ENCODE measurements at regions not wholly inside any gene's neighbourhood (a gene's known extent, or its start where the extent isn't known, plus 50 kb on each side); places are given as distances from the start of the nearest gene placed in this dataset.

DNA sequence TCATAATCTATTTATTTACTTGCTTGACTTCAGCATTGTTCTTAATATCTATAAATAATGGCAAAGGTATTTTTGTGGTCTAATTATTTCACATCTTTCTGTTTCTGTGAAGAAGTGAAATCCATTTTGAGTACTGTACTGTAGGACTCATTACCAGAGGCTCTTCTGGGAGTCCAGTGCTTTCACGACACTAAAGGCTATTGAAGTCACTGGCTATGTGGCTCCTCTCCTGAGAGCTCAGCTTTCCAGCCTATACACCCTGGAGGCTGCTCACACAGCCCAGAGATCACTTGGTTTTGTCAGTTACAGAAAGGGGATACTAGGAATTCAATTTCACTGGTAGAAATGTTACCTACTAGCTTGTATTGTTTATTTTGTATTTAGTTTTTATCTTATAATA, 547.3 kb downstream of the TAF11L14 start:
- DNase-seq: no peak
- Histone ChIP-seq H3K27me3 (no peaks in the 10 kb centered on the region), H3K4me1 (replicated peaks in 1 of 2) (no peaks in the 10 kb centered on the region), H3K9me3 (replicated peaks in 1 of 3) (no peaks in the 10 kb centered on the region), H3K4me3 (no peak overlapping the region), H3K36me3 (replicated peaks in 1 of 2) (no peaks in the 10 kb centered on the region), H3K27ac (no peak overlapping the region)
- intact Hi-C loops (cut with DNase I): no loop called here
- WGBS, 4 donors: 52 to 63% (median 54%) methylated on average over 1 of the region's 1 CpG
- no peak for TF ChIP-seq POLR2A (IDR thresholded peaks at IDR 0.05)
- TF ChIP-seq CTCF (IDR thresholded peaks at IDR 0.05): no peak

- 51 to 74% (median 64%) methylated on average over 2 of the region's 2 CpGs for WGBS, 4 donors
- H3K36me3 ChIP-seq (replicated peaks in 1 of 2): no peaks in the 10 kb centered on the region
- intact Hi-C loops (cut with DNase I): no loop called here
- H3K27ac ChIP-seq: no peak overlapping the region
- TF ChIP-seq POLR2A (IDR thresholded peaks at IDR 0.05) (no peak), CTCF (IDR thresholded peaks at IDR 0.05) (no peak)
- no peak for DNase-seq
- H3K4me1 ChIP-seq (replicated peaks in 1 of 2): no peaks in the 10 kb centered on the region
- no peaks in the 10 kb centered on the region for H3K27me3 ChIP-seq
- H3K4me3 ChIP-seq: no peak overlapping the region
- H3K9me3 ChIP-seq (replicated peaks in 1 of 3): no peaks in the 10 kb centered on the region
Observed at GRCh38 chr5:18195910-18196309, 561.6 kb downstream of the TAF11L14 start.

GRCh38 chr5:18197734-18198133, 563.5 kb downstream of the TAF11L14 start:
- WGBS, 4 donors: 62 to 74% (median 69%) methylated on average over 2 of the region's 2 CpGs
- TF ChIP-seq POLR2A (IDR thresholded peaks at IDR 0.05): no peak
- no peak for TF ChIP-seq CTCF (IDR thresholded peaks at IDR 0.05)

DNA sequence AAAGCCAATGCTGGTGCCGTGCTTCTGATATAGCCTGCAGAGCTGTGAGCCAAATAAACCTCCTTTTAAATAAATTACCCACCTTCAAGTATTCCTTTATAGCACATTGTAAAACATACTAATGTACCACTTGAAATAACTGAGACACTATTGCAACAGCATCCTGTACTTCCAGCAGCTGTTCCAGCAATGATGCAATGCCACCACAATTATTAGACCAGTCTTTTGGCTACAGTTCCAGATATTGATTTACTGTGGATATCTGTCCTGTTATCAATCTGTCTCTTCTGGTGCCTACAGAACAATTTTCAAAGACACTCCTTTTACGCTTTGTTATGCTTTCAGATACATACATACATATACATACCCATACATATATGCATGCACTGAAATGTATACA, 567.9 kb downstream of the TAF11L14 start:
- intact Hi-C loops (cut with DNase I): no loop called here
- DNase-seq: no peak
- Histone ChIP-seq H3K36me3 (replicated peaks in 1 of 2) (no peaks in the 10 kb centered on the region), H3K9me3 (replicated peaks in 1 of 3) (no peaks in the 10 kb centered on the region), H3K4me3 (no peak overlapping the region), H3K27ac (no peak overlapping the region), H3K27me3 (no peaks in the 10 kb centered on the region), H3K4me1 (replicated peaks in 1 of 2) (no peaks in the 10 kb centered on the region)
- TF ChIP-seq CTCF (IDR thresholded peaks at IDR 0.05): no peak
- TF ChIP-seq POLR2A (IDR thresholded peaks at IDR 0.05): no peak
- 75 to 83% (median 79%) methylated on average over 2 of the region's 2 CpGs for WGBS, 4 donors

More at GRCh38 chr5:18197734-18198133, 563.5 kb downstream of the TAF11L14 start:
- no peak for DNase-seq
- Histone ChIP-seq H3K27ac (no peak overlapping the region), H3K36me3 (replicated peaks in 1 of 2) (no peaks in the 10 kb centered on the region), H3K4me1 (replicated peaks in 1 of 2) (no peaks in the 10 kb centered on the region), H3K27me3 (no peaks in the 10 kb centered on the region), H3K4me3 (no peak overlapping the region), H3K9me3 (replicated peaks in 1 of 3) (no peaks in the 10 kb centered on the region)
- intact Hi-C loops (cut with DNase I): no loop called here

All from adrenal gland (tissue), 9 donors.